Heart left ventricle (tissue), 16 donors: ENCODE measurements at regions not wholly inside any gene's neighbourhood (a gene's known extent, or its start where the extent isn't known, plus 50 kb on each side); places are given as distances from the start of the nearest gene placed in this dataset.

Source experiments
- ATAC-seq, 4 donors: fragments of 200-7000 bp; cut with Tn5 transposase; one replicate each; pipeline ENCODE4 v1.9.1; 2020 to 2022; ENCODE audit warnings: moderate library complexity in 4 of 4, mild to moderate bottlenecking in 3 of 4, moderate number of reproducible peaks in 1 of 4
- DNase-seq, 5 donors: peaks; one replicate each; pipeline ENCODE4 v3.0.0-alpha.2; 2020
- H3K27ac ChIP-seq, 12 donors: fragments of 200-600 bp; sonication (generic) in 4 of 12; one replicate each; pipeline versions ENCODE4 v1.5.0 to v1.8.0; 2016 to 2022; ENCODE audit warnings: mild to moderate bottlenecking in 2 of 12
- H3K27me3 ChIP-seq, 9 donors: fragments of 200-600 bp; sonication (generic) in 2 of 9; one replicate each; pipeline versions ENCODE4 v1.5.1 to v1.8.0; 2016 to 2022; ENCODE audit warnings: mild to moderate bottlenecking in 3 of 9
- H3K36me3 ChIP-seq, 9 donors: fragments of 200-600 bp; sonication (generic) in 2 of 9; one replicate each; pipeline versions ENCODE4 v1.5.0 to v1.8.0; 2018 to 2022; ENCODE audit warnings: mild to moderate bottlenecking in 2 of 9
- H3K4me1 ChIP-seq, 12 donors: fragments of 200-600 bp; sonication (generic) in 4 of 12; one replicate each; pipeline versions ENCODE4 v1.5.0 to v1.8.0; 2016 to 2022; ENCODE audit warnings: mild to moderate bottlenecking in 3 of 12
- H3K4me3 ChIP-seq, 12 donors: fragments of 200-600 bp; sonication (generic) in 4 of 12; one replicate each; pipeline versions ENCODE4 v1.5.0 to v1.8.0; 2017 to 2022; ENCODE audit warnings: mild to moderate bottlenecking in 9 of 12, moderate library complexity in 4 of 12
- H3K9me3 ChIP-seq, 12 donors: fragments of 200-600 bp; sonication (generic) in 4 of 12; one replicate each; pipeline versions ENCODE4 v1.5.0 to v1.8.0; 2016 to 2022; ENCODE audit warnings: mild to moderate bottlenecking in 1 of 12
- POLR2A ChIP-seq, 2 donors: fragments of 450-650 bp; IDR thresholded peaks; one replicate each; pipeline ENCODE4 v1.6.1; 2017; ENCODE audit warnings: antibody characterized with exemption in 2 of 2, mild to moderate bottlenecking in 2 of 2, moderate library complexity in 2 of 2
- WGBS, 4 donors: extraction: QIAGEN DNeasy Blood & Tissue Kit in 2 of 4; methylation state at CpG; one replicate each; pipeline versions ENCODE4 v1.1.5 to v1.1.7; 2013 to 2018; 5-methylcytosine and 5-hydroxymethylcytosine counted together
- intact Hi-C, 10 donors: fragments of 100-400 bp; cut with DNase I; formaldehyde crosslinking; loops; one replicate each; pipeline versions ENCODE4 v1.11.1 to v1.14.2; 2022
- TF ChIP-seq, protein P1 (sequence below), 12 donors: fragments of 200-600 bp; sonication (generic) in 4 of 12; IDR thresholded peaks; one replicate each; pipeline versions ENCODE4 v1.5.0 to v1.8.0; 2018 to 2022; ENCODE audit warnings: antibody characterized with exemption in 12 of 12, mild to moderate bottlenecking in 5 of 12
- donor health status: ischemic (EF 13 %, LVEDD 7.1; RV severe dilation, severe dysfunction).
- donor health status: healthy with polysubstance abuse.
- donor health status: DM: no; HTN: yes; CAD: no.
- donor health status: DM: no; HTN: no; CAD: no.
- donor health status: ischemic (EF 25% LVEDD 6.9; RV normal size, moderate dysfunction).
- donor health status: ischemic (EF 25% LVEDD 5.7; RV mildly dilated, moderate dysfunction).
- donor health status: healthy.
- donor health status: DM: yes; HTN: yes; CAD: no.
- donor health status: ischemic (EF 35%, LVEDD 5.7; RV mildly dilated, moderate dysfunction).
- donor health status: nonischemic (EF 11% LVEDD 7.7; RV severe dilation, severe dysfunction).
- donor health status: DM: yes; HTN: yes; CAD: no.
- donor health status: PGD.
- donor health status: ischemic (EF 29% LVEDD 5.4; RV normal size, mild dysfunction).
- donor health status: nonischemic (EF 23%, LVEDD 6.1; RV moderate dilation, normal function).

DNA sequence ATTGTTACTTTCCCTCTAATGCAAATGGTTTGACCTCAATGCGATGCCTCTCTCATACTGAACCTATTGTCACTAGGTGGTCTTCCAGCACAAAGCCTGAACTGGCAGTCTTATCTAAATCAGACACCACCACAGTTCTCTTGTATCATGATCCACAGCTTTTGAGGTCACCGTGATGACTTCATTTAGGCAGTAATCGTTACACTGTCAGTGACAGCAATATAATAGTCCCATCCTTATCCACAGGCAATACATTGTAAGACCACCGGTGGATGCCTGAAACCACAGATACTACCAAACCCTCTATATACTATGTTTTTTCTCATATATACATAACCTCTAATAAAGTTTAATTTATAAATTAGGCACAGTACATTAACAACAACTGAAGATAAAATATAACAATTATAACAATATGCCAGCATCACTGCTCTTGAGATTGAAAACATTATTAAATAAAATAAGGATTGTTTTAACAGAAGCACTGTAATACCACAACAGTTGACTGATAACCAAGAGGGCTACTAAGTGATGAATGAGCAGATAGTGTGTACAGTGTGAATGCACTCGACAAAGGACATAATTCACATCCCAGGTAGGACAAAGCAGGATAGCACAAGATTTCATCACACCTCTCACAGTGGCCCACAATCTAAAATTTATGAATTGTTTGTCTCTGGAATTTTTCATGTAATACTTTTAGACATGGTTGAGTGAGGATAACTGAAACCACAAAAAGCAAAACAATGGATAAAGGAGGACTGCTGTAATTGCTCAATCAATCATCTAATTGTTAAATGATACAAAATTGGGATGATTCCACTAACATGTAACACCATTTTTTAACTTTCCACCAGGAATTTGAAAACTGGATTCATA is 419.4 kb downstream of the CENPC start:
- DNase-seq = no peak
- TF ChIP-seq, protein P1, sequence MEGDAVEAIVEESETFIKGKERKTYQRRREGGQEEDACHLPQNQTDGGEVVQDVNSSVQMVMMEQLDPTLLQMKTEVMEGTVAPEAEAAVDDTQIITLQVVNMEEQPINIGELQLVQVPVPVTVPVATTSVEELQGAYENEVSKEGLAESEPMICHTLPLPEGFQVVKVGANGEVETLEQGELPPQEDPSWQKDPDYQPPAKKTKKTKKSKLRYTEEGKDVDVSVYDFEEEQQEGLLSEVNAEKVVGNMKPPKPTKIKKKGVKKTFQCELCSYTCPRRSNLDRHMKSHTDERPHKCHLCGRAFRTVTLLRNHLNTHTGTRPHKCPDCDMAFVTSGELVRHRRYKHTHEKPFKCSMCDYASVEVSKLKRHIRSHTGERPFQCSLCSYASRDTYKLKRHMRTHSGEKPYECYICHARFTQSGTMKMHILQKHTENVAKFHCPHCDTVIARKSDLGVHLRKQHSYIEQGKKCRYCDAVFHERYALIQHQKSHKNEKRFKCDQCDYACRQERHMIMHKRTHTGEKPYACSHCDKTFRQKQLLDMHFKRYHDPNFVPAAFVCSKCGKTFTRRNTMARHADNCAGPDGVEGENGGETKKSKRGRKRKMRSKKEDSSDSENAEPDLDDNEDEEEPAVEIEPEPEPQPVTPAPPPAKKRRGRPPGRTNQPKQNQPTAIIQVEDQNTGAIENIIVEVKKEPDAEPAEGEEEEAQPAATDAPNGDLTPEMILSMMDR (IDR thresholded peaks at IDR 0.05) = no peak
- TF ChIP-seq POLR2A (IDR thresholded peaks at IDR 0.05) = no peak
- no peaks in the 10 kb centered on the region for H3K4me1 ChIP-seq
- H3K27ac ChIP-seq = no peak overlapping the region
- H3K9me3 ChIP-seq = no peaks in the 10 kb centered on the region
- H3K4me3 ChIP-seq = no peak overlapping the region
- 63 to 79% (median 72%) methylated on average over 5 of the region's 5 CpGs for WGBS, 4 donors
- intact Hi-C loops = no loop called here
- H3K36me3 ChIP-seq = no peaks in the 10 kb centered on the region
- ATAC-seq = no peak
- no peaks in the 10 kb centered on the region for H3K27me3 ChIP-seq

DNA sequence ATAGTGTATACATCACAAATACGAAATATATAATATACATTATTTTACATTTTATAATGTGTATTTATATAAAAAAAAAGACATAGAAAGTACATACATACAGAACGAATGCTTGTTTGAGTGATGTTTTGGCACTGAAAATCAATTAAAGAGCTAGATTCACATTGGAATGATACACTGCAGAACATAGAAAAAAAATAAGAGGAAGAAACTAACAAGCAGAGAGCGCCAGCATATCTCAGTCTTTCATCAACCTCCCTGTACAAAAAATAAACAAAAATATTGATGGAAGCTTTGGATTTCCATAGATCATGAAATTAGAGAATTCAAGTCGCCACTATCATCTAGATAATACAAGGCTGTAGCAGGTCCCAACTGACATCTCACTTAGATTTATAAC is 420.6 kb downstream of the CENPC start:
- no peak for DNase-seq
- ATAC-seq = no peak
- TF ChIP-seq, protein P1 (IDR thresholded peaks at IDR 0.05) = no peak
- TF ChIP-seq POLR2A (IDR thresholded peaks at IDR 0.05) = no peak
- intact Hi-C loops = no loop called here
- Histone ChIP-seq H3K4me1 (no peaks in the 10 kb centered on the region), H3K4me3 (no peak overlapping the region), H3K27me3 (no peaks in the 10 kb centered on the region), H3K36me3 (no peaks in the 10 kb centered on the region), H3K9me3 (no peaks in the 10 kb centered on the region), H3K27ac (no peak overlapping the region)
- 69 to 78% (median 72%) methylated on average over 4 of the region's 4 CpGs for WGBS, 4 donors

DNA sequence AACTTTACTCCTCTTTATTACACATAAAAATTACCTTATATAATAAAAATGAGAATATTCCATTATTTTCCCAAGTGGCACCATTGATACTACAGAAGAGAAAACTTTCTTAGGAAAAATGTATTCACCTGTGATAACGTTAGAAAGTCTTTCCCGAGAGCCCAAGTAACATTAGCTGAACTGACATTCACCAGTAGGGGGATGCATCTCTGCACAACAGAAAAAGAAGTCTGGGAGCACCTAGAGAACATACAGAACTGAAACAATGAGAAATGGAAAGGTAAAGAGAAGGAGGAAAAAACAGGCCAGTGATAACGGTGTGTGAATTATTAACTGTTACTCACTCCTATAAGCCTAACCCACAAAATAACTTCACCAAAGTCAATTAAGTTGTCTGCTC is 423.3 kb downstream of the CENPC start:
- intact Hi-C loops = no loop called here
- TF ChIP-seq, protein P1 (IDR thresholded peaks at IDR 0.05) = peak in 5 of 12 donors; percentile 13 to 37 (median 23)
- TF ChIP-seq POLR2A (IDR thresholded peaks at IDR 0.05) = no peak
- Histone ChIP-seq H3K27ac (no peak overlapping the region), H3K27me3 (no peaks in the 10 kb centered on the region), H3K4me3 (no peak overlapping the region), H3K36me3 (no peaks in the 10 kb centered on the region), H3K9me3 (peaks cover 0 to 8% (median 0%) of the 10 kb centered on the region in 12 donors), H3K4me1 (no peaks in the 10 kb centered on the region)
- DNase-seq (no peak), ATAC-seq (no peak)
- 21 to 24% (median 23%) methylated on average over 3 of the region's 3 CpGs for WGBS, 4 donors

DNA sequence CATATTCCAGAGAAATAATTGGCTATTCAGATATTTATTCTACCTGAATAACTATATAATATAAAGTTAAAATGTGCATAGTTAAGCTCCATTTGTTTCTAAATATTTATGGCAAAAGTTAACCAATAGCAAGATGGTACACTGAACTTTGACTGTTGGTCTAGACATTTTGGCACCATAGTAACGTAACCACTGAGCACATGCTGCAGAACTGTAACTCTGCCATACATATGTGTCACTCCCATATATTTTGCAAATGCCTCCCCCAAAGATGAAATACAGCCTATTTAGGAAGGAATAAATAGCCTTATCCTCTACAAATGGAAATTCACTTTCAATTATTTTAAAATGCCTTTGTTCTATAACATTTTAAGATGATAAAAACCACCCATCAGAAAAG is 424.9 kb downstream of the CENPC start:
- no peak for TF ChIP-seq POLR2A (IDR thresholded peaks at IDR 0.05)
- TF ChIP-seq, protein P1 (IDR thresholded peaks at IDR 0.05) = no peak
- DNase-seq (no peak), ATAC-seq (no peak)
- no peaks in the 10 kb centered on the region for H3K36me3 ChIP-seq
- H3K4me3 ChIP-seq = no peak overlapping the region
- H3K27ac ChIP-seq = no peak overlapping the region
- WGBS, 4 donors = 76 to 88% (median 82%) methylated on average over 1 of the region's 1 CpG
- no peaks in the 10 kb centered on the region for H3K4me1 ChIP-seq
- H3K27me3 ChIP-seq = no peaks in the 10 kb centered on the region
- intact Hi-C loops = no loop called here
- H3K9me3 ChIP-seq = peaks cover 0 to 8% (median 0%) of the 10 kb centered on the region in 12 donors
